Activated CD4-positive, alpha-beta memory T cell treated with anti-CD3 and anti-CD28 coated beads for 36 hours (primary cell): ENCODE measurements at regions not wholly inside any gene's neighbourhood (a gene's known extent, or its start where the extent isn't known, plus 50 kb on each side); places are given as distances from the start of the nearest gene placed in this dataset.
A peak's percentile ranks its signal among the peaks of the same experiment; 100 is the strongest.

Experiments used
- CTCF ChIA-PET: fragments of 350-600 bp; sonication (Branson Sonifier 250); formaldehyde crosslinking; loops from one replicate; lab custom pipeline; 2021; ENCODE audit warnings: antibody characterized with exemption, inconsistent platforms; lab: Charles Lee
- POLR2A ChIA-PET: fragments of 350-600 bp; sonication (Branson Sonifier 250); formaldehyde crosslinking; loops from one replicate; lab custom pipeline; 2021; ENCODE audit warnings: antibody characterized with exemption; lab: Charles Lee
- DNase-seq: peaks from one replicate; pipeline ENCODE4 v3.0.0-alpha.2; 2020
- H3K27ac Mint-ChIP-seq: one replicate; pipeline ENCODE4 v1.8.0; 2021; ENCODE audit warnings: mixed read lengths
- H3K27me3 Mint-ChIP-seq: one replicate; pipeline ENCODE4 v1.8.0; 2021; ENCODE audit warnings: mixed read lengths
- H3K36me3 Mint-ChIP-seq: one replicate; pipeline ENCODE4 v1.8.0; 2021; ENCODE audit warnings: mixed read lengths
- H3K4me1 Mint-ChIP-seq: one replicate; pipeline ENCODE4 v1.8.0; 2021; ENCODE audit warnings: low read depth, mixed read lengths
- H3K4me3 Mint-ChIP-seq: one replicate; pipeline ENCODE4 v1.8.0; 2021; ENCODE audit warnings: mild to moderate bottlenecking, mixed read lengths
- H3K9me3 Mint-ChIP-seq: one replicate; pipeline ENCODE4 v1.8.0; 2021; ENCODE audit warnings: mixed read lengths
- intact Hi-C: fragments of 100-400 bp; cut with micrococcal nuclease; formaldehyde crosslinking; loops from one replicate; pipeline ENCODE4 v1.15.1; 2023

DNA sequence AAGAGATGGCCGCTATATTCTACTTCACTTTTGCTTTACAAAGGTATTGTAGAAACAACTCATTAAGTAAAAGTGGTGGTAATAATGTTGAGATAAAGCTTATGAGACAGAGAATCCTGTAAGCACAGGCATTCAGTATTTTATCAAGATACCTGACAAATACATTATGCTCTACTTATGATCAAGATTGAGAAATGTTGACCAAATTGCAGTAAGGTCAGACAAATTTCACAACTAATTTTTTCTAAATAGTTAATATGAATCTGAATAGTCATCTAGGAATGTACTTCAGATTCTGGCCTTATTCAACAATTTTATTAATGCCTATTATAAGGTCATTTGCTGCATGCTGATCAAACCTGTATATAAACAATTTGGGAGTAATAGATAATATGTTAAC is 95.1 kb upstream of the MBNL1 start:
- intact Hi-C loops, result no loop called here
- POLR2A ChIA-PET, result no interaction called here
- no peak overlapping the region for H3K27ac Mint-ChIP-seq

DNA sequence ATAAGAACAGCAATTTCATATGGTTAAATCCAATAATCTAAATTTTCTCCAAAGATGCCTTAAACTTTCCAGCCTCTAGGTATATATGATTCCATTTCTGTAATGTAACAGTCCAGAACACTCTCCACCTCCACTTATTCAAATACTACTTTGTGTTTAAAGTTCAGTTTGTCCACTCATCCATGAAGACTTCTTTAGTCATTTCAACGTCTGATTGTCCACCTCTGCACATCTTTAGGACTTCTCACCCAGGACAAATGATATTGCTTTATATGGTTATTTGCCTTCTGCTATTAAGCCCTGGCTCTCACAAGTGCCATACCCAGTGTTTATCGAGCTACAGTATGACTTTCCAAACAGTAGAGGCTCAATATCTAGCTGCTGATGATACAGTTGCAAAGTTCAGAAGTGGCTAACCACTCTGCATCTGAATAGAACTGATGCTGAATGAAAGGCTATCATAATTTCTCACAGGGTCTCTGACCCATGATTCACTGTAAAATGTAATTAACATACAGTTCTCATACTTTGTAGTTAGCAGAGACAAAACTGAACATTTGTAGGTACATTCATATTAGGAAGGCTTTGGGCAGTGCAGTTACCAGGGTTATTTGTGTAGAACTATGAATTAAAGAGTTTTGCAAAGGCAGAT is 93.7 kb upstream of the MBNL1 start:
- Mint-ChIP-seq H3K4me3 (no peak overlapping the region), H3K27me3 (no peaks in the 10 kb centered on the region), H3K27ac (no peak overlapping the region), H3K36me3 (peaks cover 1% of the 10 kb centered on the region), H3K4me1 (peaks cover 24% of the 10 kb centered on the region), H3K9me3 (peaks cover 10% of the 10 kb centered on the region)
- ChIA-PET CTCF (no interaction called here), POLR2A (no interaction called here)
- no peak for DNase-seq
- intact Hi-C loops, result no loop called here

More for the DNA sequence above, 95.1 kb upstream of the MBNL1 start:
- H3K4me1 Mint-ChIP-seq, result peaks cover 11% of the 10 kb centered on the region
- CTCF ChIA-PET, result no interaction called here
- peaks cover 10% of the 10 kb centered on the region for H3K9me3 Mint-ChIP-seq
- DNase-seq, result no peak
- no peaks in the 10 kb centered on the region for H3K27me3 Mint-ChIP-seq
- H3K4me3 Mint-ChIP-seq, result no peak overlapping the region
- peaks cover 1% of the 10 kb centered on the region for H3K36me3 Mint-ChIP-seq

DNA sequence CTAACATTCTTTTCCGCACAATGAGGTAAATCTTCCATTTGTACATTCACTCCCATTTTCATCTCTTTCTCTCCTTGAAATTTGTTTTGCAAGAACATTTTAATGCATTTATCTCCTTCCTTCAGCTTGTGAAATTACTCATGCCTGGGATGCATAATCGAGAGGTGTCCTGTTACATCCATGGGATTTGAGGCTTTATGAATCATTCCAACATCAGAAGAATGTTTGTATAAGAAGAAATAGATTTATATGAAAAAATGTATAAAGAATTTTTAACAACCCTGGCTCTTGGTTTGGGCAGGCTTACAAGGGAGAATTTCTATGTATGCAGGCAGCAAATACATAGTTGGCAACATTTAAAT is 93.2 kb upstream of the MBNL1 start:
- H3K4me1 Mint-ChIP-seq, result peaks cover 26% of the 10 kb centered on the region
- H3K9me3 Mint-ChIP-seq, result peaks cover 10% of the 10 kb centered on the region
- H3K27me3 Mint-ChIP-seq, result no peaks in the 10 kb centered on the region
- intact Hi-C loops, result no loop called here
- ChIA-PET CTCF (no interaction called here), POLR2A (no interaction called here)
- H3K36me3 Mint-ChIP-seq, result peaks cover 1% of the 10 kb centered on the region
- no peak overlapping the region for H3K4me3 Mint-ChIP-seq
- H3K27ac Mint-ChIP-seq, result no peak overlapping the region
- no peak for DNase-seq

DNA sequence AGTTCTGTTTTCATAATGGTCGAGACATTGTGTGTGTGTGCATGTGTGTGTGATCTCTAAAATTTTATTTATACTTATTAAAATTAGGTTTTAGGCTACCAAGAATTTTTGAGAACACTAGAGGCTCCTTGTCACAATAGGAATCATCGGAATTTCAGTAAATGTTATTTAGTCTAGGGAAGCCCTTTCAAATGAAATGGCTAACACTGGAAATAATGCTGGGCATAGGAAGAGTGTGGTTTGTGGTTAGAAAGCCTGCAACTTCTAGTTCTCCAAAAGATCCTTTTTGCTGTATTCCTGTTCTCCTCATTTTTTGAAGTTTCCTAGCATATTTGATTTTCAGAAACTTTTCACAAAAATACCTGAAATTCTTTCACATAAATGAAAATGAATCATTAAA is 92.5 kb upstream of the MBNL1 start:
- no peak for DNase-seq
- Mint-ChIP-seq H3K4me3 (no peak overlapping the region), H3K9me3 (peaks cover 8% of the 10 kb centered on the region), H3K27me3 (no peaks in the 10 kb centered on the region), H3K4me1 (peaks cover 28% of the 10 kb centered on the region), H3K27ac (no peak overlapping the region), H3K36me3 (no peaks in the 10 kb centered on the region)
- intact Hi-C loops, result no loop called here
- ChIA-PET POLR2A (no interaction called here), CTCF (interaction anchor here (1.8 kb wide), 1 partner anchor 104 kb away, joined by 7 read pairs; no protein-coding TSS in a partner anchor)

DNA sequence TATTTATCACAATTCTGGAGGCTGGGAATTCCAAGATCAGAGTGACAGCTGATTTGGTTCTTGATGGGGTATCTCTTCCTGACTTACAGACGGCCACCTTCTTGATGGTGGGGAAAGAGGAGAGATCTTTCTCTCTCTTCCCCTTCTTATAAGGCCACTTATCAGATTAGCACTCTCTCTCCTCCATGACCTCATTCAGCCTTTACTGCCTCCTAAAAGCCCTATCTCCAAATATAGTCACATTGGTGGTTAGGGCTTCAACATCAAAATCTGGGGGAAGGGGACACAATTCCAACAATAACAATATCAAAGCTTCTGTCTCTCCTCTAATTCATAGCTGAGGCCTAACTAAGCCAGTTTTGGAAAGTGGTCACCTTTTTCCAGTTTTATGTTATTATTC is 91.7 kb upstream of the MBNL1 start:
- ChIA-PET CTCF (interaction anchor here (1.2 to 1.8 kb wide), 2 partner anchors 105 to 267 kb away, joined by 3 to 7 read pairs; no protein-coding TSS in a partner anchor), POLR2A (no interaction called here)
- H3K36me3 Mint-ChIP-seq, result no peaks in the 10 kb centered on the region
- intact Hi-C loops, result no loop called here
- peaks cover under 1% of the 10 kb centered on the region for H3K9me3 Mint-ChIP-seq
- H3K27me3 Mint-ChIP-seq, result no peaks in the 10 kb centered on the region
- peaks cover 35% of the 10 kb centered on the region for H3K4me1 Mint-ChIP-seq
- no peak overlapping the region for H3K27ac Mint-ChIP-seq
- no peak for DNase-seq
- H3K4me3 Mint-ChIP-seq, result no peak overlapping the region

DNA sequence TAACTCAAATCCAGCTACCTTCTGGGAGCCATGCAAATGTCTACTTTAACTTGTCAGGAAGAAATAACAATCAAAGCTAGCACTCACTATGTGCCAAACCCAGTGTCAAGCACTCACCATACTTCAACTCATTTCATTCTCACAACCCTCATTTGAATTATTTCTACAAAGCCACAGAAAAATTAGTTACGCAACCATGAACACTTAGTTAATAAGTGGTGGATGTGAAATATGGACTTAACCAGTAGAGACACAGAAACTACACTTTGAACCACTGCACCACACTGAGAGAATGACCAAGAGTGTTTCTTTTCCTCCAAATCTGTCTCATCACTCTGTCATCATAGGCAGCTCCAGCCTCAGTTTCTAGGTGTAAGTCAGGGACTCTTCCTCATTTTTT is 91.0 kb upstream of the MBNL1 start:
- H3K27me3 Mint-ChIP-seq, result no peaks in the 10 kb centered on the region
- no peak overlapping the region for H3K4me3 Mint-ChIP-seq
- ChIA-PET CTCF (interaction anchor here (1.2 to 1.8 kb wide), 2 partner anchors 105 to 266 kb away, joined by 3 to 7 read pairs; no protein-coding TSS in a partner anchor), POLR2A (no interaction called here)
- no peak overlapping the region for H3K27ac Mint-ChIP-seq
- intact Hi-C loops, result no loop called here
- H3K4me1 Mint-ChIP-seq, result peaks cover 42% of the 10 kb centered on the region
- H3K9me3 Mint-ChIP-seq, result no peaks in the 10 kb centered on the region
- DNase-seq, result no peak
- H3K36me3 Mint-ChIP-seq, result no peaks in the 10 kb centered on the region

GRCh38 chr3:152183473-152183872 is 85.3 kb upstream of the MBNL1 start:
- intact Hi-C loops, result loop anchor here (1.0 to 5.0 kb wide), 3 partner anchors 111 to 289 kb away; no protein-coding TSS in a partner anchor
- CTCF ChIA-PET, result interaction anchor here (0.6 to 3.2 kb wide), 34 partner anchors 10 to 341 kb away, joined by 3 to 31 read pairs (median 4); no protein-coding TSS in a partner anchor
- H3K9me3 Mint-ChIP-seq, result no peaks in the 10 kb centered on the region
- no peaks in the 10 kb centered on the region for H3K27me3 Mint-ChIP-seq
- H3K4me1 Mint-ChIP-seq, result peaks cover 70% of the 10 kb centered on the region
- H3K4me3 Mint-ChIP-seq, result peak overlapping the region; percentile 35
- no peak overlapping the region for H3K27ac Mint-ChIP-seq
- peak; percentile 68 for DNase-seq
- no peaks in the 10 kb centered on the region for H3K36me3 Mint-ChIP-seq
- POLR2A ChIA-PET, result interaction anchor here (0.8 to 1.6 kb wide), 4 partner anchors 9 to 101 kb away, joined by 3 to 6 read pairs (median 3); no protein-coding TSS in a partner anchor

DNA sequence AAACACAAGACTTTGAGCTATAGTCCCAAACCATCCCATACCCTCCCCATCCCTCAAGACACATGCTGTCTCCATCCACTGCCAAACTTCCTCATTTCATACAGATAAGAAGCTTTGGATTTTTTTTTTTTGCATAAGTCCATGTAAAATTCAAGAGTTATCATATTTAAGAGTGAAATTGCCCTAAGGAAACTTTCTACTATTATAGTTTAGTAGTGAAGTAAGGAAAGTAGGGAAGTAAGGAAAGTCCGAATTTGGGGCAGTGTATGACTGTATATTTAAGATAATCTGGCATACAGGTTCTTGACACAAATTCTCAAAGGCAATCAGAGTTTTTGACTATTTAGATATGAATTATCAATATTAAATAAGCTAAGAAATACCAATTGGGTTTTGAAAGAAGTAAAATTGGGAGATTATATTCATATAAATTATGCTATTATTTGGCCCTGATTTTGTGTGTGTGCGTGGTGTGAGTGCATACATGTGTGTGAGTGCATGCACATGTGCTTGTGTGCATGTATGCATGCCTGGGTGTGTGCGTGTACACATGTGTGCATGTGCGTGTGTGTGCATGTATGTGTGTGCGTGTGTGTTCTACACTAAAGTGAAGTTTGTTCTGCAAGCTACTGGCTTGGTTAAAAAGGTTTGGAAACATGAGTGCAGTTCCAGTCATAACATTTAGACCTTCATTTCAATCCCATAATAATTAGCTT is 83.6 kb upstream of the MBNL1 start:
- peaks cover 70% of the 10 kb centered on the region for H3K4me1 Mint-ChIP-seq
- H3K27ac Mint-ChIP-seq, result no peak overlapping the region
- ChIA-PET POLR2A (no interaction called here), CTCF (interaction anchor here (1.1 to 3.2 kb wide), 7 partner anchors 25 to 287 kb away, joined by 3 to 31 read pairs (median 5); no protein-coding TSS in a partner anchor)
- intact Hi-C loops, result loop anchor here (5.0 kb wide), 1 partner anchor 113 kb away; no protein-coding TSS in a partner anchor
- H3K4me3 Mint-ChIP-seq, result no peak overlapping the region
- no peaks in the 10 kb centered on the region for H3K27me3 Mint-ChIP-seq
- no peak for DNase-seq
- no peaks in the 10 kb centered on the region for H3K36me3 Mint-ChIP-seq
- H3K9me3 Mint-ChIP-seq, result no peaks in the 10 kb centered on the region

- intact Hi-C loops, result no loop called here
- H3K4me1 Mint-ChIP-seq, result peaks cover 74% of the 10 kb centered on the region
- H3K9me3 Mint-ChIP-seq, result no peaks in the 10 kb centered on the region
- no peak overlapping the region for H3K4me3 Mint-ChIP-seq
- no peaks in the 10 kb centered on the region for H3K36me3 Mint-ChIP-seq
- POLR2A ChIA-PET, result no interaction called here
- H3K27ac Mint-ChIP-seq, result no peak overlapping the region
- CTCF ChIA-PET, result interaction anchor here (1.1 to 3.2 kb wide), 5 partner anchors 24 to 286 kb away, joined by 3 to 31 read pairs (median 5); no protein-coding TSS in a partner anchor
- no peak for DNase-seq
- no peaks in the 10 kb centered on the region for H3K27me3 Mint-ChIP-seq
These were observed 82.7 kb upstream of the MBNL1 start for GRCh38 chr3:152185891-152186630.

GRCh38 chr3:152190636-152191183 is 78.0 kb upstream of the MBNL1 start:
- ChIA-PET POLR2A (no interaction called here), CTCF (interaction anchor here (1.3 kb wide), 1 partner anchor 14 kb away, joined by 3 read pairs; no protein-coding TSS in a partner anchor)
- H3K36me3 Mint-ChIP-seq, result no peaks in the 10 kb centered on the region
- no peak overlapping the region for H3K4me3 Mint-ChIP-seq
- intact Hi-C loops, result no loop called here
- H3K9me3 Mint-ChIP-seq, result no peaks in the 10 kb centered on the region
- H3K4me1 Mint-ChIP-seq, result peaks cover 72% of the 10 kb centered on the region
- H3K27ac Mint-ChIP-seq, result no peak overlapping the region
- no peak for DNase-seq
- H3K27me3 Mint-ChIP-seq, result no peaks in the 10 kb centered on the region

- DNase-seq, result no peak
- H3K9me3 Mint-ChIP-seq, result no peaks in the 10 kb centered on the region
- H3K27ac Mint-ChIP-seq, result peak overlapping the region; percentile 53
- H3K4me3 Mint-ChIP-seq, result peak overlapping the region; percentile 44
- H3K27me3 Mint-ChIP-seq, result no peaks in the 10 kb centered on the region
- CTCF ChIA-PET, result interaction anchor here (1.1 to 1.8 kb wide), 2 partner anchors 17 to 84 kb away, joined by 3 to 7 read pairs; no protein-coding TSS in a partner anchor
- intact Hi-C loops, result loop anchor here (2.0 kb wide), 1 partner anchor 17 kb away; no protein-coding TSS in a partner anchor
- H3K36me3 Mint-ChIP-seq, result no peaks in the 10 kb centered on the region
- POLR2A ChIA-PET, result interaction anchor here (1.9 to 2.8 kb wide), 2 partner anchors 8 to 52 kb away, joined by 6 to 16 read pairs; no protein-coding TSS in a partner anchor
- peaks cover 76% of the 10 kb centered on the region for H3K4me1 Mint-ChIP-seq
These were observed 76.7 kb upstream of the MBNL1 start for GRCh38 chr3:152192050-152192449.
